Left cardiac atrium (tissue), 4 donors: ENCODE measurements at regions not wholly inside any gene's neighbourhood (a gene's known extent, or its start where the extent isn't known, plus 50 kb on each side); places are given as distances from the start of the nearest gene placed in this dataset.
A peak's percentile ranks its signal among the peaks of the same experiment; 100 is the strongest.

Experiments used
- ATAC-seq, 2 donors: fragments of 200-7000 bp; cut with Tn5 transposase; one replicate each; pipeline ENCODE4 v1.9.1; 2020; ENCODE audit warnings: mild to moderate bottlenecking in 2 of 2, moderate library complexity in 2 of 2
- DNase-seq: peaks from one replicate; pipeline ENCODE4 v3.0.0-alpha.2; 2020
- intact Hi-C, 2 donors: fragments of 100-400 bp; cut with DNase I; formaldehyde crosslinking; loops; one replicate each; pipeline versions ENCODE4 v1.14.1 to v1.15.1; 2022 to 2023
- donor health status: DM: no; HTN: yes; CAD: no.
- donor health status: DM: no; HTN: yes; CAD: no; lungs with severe emphysema.
- donor health status: DM: yes; HTN: yes; CAD: no.
- donor health status: Dilated cardiomyopathy.

DNA sequence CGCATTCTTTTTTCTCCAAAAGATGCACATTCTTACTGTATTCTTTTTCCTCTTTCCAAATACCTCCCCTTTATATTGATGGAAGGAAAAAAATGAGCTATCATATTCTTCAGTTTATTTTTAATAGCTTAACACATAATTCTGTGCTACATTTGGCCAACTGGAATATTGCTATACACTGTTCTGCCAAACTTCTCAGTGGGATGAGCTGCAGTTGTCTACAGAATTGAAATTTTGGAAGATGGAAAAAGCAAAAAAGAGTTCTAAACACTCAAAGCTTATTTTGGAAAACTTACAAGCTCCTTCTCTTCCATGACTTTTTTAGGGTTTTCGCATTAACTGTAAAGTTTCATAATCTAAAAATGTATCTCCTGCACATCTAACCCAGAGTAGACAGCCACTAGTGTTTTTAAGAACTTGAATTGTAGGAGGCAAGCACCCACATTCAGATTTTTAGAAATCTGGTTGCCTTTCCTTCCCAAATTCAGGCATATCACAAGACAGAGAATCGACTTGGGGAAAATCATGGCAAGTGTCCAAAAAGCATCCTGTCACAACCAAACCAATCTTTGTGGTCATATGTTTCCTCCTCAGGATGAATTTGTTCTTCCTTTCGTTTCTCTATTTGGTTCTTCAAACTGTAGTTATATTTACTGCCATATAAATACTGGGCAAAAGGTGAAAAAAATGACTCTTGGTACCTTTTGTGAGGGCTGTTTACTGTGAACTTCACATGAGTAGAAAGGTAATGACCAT lies 111.4 kb upstream of the FRY start:
- intact Hi-C loops = loop anchor here (10.0 kb wide), 2 partner anchors 85 to 395 kb away; partner anchors contain the start of genes BRCA2 (in 1 of the 2) and ZAR1L (in 1 of the 2)
- no peak for ATAC-seq

DNA sequence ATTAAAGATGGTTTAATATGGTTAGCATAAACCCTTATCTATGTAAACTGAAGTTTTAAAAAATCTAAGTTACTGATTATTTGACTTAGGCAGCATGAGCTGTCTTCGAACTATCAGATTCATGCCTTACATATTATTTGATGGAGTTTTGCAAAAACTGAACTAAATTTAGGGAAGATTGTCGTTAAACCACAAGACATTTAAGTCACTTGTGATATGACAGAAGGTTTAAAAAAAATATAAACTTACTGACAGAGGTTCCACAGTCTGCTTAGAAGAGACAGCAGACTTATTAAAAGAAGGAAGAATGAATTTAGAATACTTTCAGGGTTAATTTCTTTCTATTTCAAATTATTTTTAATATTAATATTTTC lies 110.9 kb upstream of the FRY start:
- DNase-seq = no peak
- intact Hi-C loops = no loop called here
- no peak for ATAC-seq

More for the DNA sequence above, 111.4 kb upstream of the FRY start:
- no peak for DNase-seq

GRCh38 chr13:31922724-31923123 lies 108.8 kb upstream of the FRY start:
- intact Hi-C loops = no loop called here
- ATAC-seq (no peak), DNase-seq (no peak)

DNA sequence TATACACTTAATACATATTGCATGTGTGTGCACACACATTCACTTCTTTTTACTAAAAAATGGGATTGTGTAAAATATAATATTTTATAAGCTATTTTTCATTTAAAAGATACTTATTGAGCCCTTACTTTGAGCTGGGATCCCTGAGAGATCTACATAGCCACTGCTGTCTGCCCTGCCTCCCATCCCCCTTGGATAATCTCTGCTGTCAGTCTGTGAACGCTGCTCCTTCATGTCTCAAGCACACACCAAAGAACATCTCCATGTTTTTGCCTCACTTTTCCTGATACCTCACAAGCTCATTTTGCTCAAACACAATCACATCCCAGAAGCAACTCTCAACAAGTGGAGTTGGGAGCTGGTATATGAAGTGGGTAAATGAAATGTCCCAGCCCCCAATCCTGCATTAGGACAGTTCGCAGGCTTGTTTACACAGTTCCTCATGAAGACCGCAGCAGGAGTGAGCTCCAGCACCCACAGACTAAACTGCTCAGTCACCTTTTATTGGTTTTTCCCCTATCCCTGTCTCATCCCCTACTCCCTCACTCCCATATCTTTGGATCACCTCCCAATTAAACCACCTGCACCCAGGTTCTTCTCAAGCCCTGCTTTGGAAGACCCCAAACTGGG lies 108.3 kb upstream of the FRY start:
- ATAC-seq = no peak
- intact Hi-C loops = no loop called here

DNA sequence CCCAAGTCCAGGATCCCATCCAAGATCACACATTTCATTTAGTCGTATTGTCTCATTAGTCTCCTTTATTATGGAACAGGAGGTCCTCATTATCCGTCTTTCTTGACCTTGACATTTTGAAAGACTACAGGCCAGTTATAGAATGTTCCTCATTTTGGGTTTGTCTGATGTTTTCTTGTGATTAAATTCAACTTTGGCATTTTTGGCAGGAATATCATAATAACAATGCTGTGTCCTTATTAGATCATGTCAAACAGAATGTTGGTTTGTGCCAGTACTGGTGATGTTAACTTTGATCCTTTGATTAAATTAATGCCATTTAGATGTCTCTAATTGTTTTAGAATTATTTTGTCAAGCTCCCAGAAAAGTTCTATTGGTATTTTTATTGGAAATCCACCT lies 106.5 kb upstream of the FRY start:
- intact Hi-C loops = no loop called here
- DNase-seq (no peak), ATAC-seq (no peak)

More for the DNA sequence above, 108.3 kb upstream of the FRY start:
- DNase-seq = no peak

GRCh38 chr13:31927219-31927653 lies 104.3 kb upstream of the FRY start:
- peak in 1 of 2 donors; percentile 53 for ATAC-seq
- no peak for DNase-seq
- intact Hi-C loops = no loop called here

GRCh38 chr13:31929031-31929770 lies 102.4 kb upstream of the FRY start:
- no peak for DNase-seq
- ATAC-seq = no peak
- intact Hi-C loops = no loop called here

DNA sequence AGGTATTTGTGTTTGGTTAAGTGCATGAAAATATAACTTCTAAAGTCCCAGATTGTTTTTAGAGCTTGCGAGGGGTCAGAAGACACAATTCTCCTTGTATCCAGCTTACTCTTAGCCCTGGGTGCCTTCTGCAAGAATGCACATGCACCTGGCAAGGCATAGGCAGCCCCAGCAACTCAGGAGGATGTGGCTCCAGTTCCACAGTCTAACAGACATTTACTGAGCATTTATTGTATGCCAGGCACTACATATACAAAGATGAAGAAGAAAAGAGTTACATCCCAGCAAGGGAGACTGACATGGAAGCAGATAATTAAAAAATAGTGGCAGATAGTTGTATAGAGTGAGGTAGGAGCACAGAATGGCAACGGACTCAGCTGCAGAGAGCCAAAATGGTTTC lies 101.1 kb upstream of the FRY start:
- intact Hi-C loops = no loop called here
- ATAC-seq (no peak), DNase-seq (no peak)

DNA sequence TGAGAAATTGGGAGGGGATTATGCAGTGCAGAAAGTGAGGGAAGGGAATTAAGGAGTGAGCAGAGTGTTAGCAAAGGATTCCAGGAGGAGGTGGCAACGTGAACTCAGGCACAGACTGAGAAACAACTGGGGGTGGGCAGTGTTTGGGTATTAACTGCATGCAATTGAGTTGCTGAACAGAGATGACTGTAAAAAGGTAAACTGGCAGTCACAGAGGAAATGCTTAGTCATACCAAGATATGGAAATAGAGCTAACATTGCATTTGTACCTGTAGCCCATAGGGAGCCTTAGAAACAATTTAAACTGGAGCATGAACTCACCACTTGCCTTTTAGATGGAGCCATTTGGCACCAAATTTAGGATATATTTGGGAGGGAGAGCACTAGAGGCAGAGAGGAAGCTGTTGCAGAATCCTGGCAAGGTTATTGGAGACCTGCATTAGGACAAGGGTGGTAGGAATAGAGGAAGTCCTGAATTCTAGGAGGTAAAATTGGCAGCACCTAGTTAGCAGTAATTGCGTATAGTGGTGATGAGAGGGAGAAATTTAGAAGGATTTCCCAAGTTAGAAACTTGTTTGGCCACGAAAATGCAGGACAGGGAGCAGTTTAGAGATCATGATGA lies 100.6 kb upstream of the FRY start:
- DNase-seq = no peak
- peak in 1 of 2 donors; percentile 60 for ATAC-seq
- intact Hi-C loops = no loop called here

DNA sequence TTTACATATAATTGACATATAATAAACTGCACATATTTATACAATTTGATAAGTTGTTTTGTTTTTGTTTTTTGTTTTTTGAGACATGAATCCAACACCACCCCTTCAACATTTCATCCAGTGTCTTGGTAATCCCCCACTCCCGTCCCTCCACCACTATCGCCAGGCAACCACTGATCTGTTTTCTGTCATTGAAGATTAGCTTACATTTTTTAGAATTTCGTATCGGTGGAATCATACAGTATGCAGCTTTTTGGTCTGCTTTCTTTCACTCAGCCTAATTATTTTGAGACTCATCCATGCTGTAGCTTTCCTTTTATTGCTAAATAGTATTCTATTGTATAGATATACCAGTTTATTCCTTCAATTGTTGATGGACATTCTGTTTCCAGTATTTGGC lies 94.1 kb upstream of the FRY start:
- intact Hi-C loops = no loop called here
- DNase-seq (no peak), ATAC-seq (no peak)

- DNase-seq = no peak
- ATAC-seq = no peak
- intact Hi-C loops = no loop called here
These were observed 91.5 kb upstream of the FRY start for GRCh38 chr13:31940076-31940475.

DNA sequence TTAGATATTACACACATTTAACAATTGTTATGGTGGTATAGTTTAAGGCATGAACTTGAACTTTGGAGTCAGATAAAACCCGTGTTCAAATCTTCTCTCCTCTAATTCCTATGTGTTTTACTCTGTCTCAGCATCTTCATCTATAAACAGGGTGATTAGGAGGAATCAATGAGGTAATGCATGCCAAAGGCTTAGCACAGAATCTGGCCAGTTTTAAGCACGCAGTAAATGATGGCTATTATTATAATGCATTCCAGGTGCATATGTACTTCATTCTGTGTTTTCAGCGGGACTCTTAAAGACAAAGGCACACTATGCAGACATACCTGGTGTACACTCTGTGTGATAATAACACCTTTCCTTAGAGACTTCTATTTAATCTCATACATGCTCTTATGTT lies 88.0 kb upstream of the FRY start:
- ATAC-seq = no peak
- intact Hi-C loops = no loop called here

DNA sequence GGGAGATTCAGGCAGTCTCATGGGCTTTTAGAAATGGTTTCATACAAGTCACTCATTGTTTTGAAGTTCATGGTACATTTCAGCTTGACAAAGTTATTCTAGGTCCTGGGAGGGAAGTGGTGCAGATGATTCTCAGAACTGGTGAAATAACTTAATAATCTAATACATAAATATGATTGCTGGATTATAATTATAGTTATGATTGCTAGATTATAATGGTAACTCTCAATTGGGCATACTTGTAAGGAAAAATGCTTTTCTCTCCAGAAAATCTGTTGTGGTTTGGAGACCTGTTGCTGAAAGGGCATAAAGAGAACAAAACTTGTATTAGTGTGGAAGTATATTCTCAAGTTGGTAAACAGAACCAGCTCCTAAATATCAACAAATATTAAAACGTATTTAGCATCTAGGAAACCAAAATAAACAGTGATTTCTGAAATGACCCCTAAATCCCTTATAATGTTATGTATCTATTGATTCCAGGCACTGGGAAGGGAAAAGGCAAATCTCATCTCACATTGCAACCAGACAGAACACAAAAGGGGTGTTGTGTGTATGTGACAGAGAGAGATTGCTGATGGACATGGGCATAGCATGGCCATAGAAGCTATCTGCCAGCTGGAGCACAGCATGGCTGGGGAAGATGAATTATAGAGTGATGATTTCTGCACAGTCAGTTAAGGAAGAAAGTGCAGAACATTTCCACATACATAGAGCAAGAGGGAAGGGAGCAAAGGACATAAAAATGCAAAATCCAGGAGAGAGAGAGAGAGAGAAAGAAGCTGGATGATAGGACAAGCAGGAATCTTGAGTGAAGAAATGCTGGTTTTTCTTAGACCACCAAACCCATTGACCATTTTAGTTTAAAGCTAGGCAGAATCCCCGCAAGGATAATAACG lies 87.1 kb upstream of the FRY start:
- no peak for ATAC-seq
- intact Hi-C loops = no loop called here
- no peak for DNase-seq

More for the DNA sequence above, 88.0 kb upstream of the FRY start:
- DNase-seq = no peak

DNA sequence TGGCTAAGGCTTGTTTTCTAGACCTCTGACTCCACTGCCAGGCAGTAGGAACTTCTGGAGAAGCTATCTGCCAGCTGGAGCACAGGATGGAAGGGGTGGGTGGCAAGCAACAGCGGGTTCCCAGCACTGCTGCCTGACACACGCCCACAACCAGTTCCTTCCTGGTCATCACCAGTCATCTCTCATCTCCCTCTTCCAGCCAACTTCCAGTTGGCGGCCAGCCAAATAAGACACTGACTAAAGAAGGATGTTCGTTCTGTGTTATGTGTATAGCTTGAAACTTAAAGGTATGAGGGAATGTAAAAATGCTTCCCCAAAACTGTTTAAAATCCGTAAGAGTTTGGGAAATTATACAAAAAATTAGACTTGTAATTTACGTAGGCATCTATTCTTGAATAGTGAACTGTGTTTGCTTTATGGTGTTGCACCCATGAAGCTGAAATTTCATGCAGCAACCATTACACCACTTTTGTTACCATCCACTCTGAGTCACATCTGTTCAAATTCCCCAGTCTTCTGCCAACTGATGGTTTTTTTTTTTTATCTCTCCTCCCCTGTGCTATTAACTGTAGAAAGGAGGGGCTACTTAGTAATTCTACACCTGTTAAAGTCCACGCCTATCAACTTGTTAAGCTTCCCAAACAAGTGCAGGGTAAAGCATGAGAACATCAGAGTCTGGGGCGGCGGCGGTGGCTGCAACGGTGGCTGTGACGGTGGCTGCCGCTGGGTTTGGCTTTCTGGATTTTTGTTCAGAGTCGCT lies 86.2 kb upstream of the FRY start:
- ATAC-seq = peak; percentile 86 to 95
- intact Hi-C loops = no loop called here
- peak; percentile 84 for DNase-seq

- no peak for ATAC-seq
- DNase-seq = no peak
- intact Hi-C loops = no loop called here
These were observed 85.3 kb upstream of the FRY start for GRCh38 chr13:31946091-31946770.

DNA sequence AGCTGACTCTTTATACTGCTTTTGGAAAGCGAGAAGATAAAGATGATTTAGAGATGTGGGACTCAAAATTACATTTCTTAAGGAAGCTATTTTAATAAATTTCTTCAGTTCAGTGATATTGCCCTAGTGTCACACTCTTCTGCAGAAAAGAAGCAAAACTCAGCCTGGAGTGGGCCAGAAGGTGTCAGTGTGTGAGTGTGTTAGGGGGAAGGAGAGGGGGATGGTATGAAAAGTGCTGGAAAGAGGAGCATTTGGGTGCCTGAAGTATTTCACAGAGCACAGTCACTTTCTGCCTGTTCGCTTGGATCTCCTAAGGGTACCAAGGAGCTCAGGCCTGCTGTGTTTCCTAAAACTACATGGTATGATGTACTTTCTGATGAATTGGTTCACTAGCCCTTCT lies 84.5 kb upstream of the FRY start:
- intact Hi-C loops = no loop called here
- no peak for ATAC-seq
- DNase-seq = no peak

- intact Hi-C loops = no loop called here
- DNase-seq (no peak), ATAC-seq (no peak)
These were observed 84.1 kb upstream of the FRY start for GRCh38 chr13:31947506-31947905.

- ATAC-seq (no peak), DNase-seq (no peak)
- intact Hi-C loops = no loop called here
These were observed 82.1 kb upstream of the FRY start for GRCh38 chr13:31949486-31949885.
